ENCODE measurements at regions not wholly inside any gene's neighbourhood (a gene's known extent, or its start where the extent isn't known, plus 50 kb on each side); places are given as distances from the start of the nearest gene placed in this dataset.

DNA sequence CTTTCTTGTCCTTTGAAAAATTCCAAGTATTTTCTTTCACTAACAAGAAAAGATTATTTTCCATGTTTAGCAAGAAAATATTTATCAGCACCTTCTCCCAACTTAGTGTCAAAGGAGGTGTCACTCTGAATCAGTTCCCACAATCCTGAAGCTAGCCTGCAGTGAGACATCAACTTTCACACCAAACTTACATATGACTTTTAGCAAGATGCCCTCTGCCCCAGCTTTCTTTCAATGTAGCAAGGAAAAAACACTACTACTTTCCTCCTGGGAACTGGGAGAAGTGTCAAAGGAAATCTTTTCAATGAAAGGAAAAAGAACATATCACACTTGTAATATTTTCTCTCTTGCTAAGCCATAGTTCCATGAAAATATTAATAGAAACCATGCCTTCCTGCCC lies 50.9 kb upstream of the PALMD start:
- Mint-ChIP-seq H3K4me1 (no peaks in the 10 kb centered on the region; the same call in 1 of the 2 replicates), H3K36me3 (no peaks in the 10 kb centered on the region), H3K27me3 (ENCODE audit: low read depth) (no peaks in the 10 kb centered on the region), H3K9me3 (peaks cover 8% of the 10 kb centered on the region), H3K4me3 (no peak overlapping the region), H3K27ac (no peak overlapping the region)
- ChIA-PET CTCF (no interaction called here), POLR2A (no interaction called here)
- DNase-seq (ENCODE audit: low spot score): no peak
- no peak for ATAC-seq
- TF ChIP-seq, protein P1, sequence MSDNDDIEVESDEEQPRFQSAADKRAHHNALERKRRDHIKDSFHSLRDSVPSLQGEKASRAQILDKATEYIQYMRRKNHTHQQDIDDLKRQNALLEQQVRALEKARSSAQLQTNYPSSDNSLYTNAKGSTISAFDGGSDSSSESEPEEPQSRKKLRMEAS (CRISPR knock-in tag; IDR thresholded peaks at IDR 0.05): no peak
- TF ChIP-seq, protein P2, sequence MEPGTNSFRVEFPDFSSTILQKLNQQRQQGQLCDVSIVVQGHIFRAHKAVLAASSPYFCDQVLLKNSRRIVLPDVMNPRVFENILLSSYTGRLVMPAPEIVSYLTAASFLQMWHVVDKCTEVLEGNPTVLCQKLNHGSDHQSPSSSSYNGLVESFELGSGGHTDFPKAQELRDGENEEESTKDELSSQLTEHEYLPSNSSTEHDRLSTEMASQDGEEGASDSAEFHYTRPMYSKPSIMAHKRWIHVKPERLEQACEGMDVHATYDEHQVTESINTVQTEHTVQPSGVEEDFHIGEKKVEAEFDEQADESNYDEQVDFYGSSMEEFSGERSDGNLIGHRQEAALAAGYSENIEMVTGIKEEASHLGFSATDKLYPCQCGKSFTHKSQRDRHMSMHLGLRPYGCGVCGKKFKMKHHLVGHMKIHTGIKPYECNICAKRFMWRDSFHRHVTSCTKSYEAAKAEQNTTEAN (CRISPR knock-in tag; IDR thresholded peaks at IDR 0.05): no peak
- no peak for TF ChIP-seq CREB1 (CRISPR knock-in tag; IDR thresholded peaks at IDR 0.05)
- TF ChIP-seq, protein P3, sequence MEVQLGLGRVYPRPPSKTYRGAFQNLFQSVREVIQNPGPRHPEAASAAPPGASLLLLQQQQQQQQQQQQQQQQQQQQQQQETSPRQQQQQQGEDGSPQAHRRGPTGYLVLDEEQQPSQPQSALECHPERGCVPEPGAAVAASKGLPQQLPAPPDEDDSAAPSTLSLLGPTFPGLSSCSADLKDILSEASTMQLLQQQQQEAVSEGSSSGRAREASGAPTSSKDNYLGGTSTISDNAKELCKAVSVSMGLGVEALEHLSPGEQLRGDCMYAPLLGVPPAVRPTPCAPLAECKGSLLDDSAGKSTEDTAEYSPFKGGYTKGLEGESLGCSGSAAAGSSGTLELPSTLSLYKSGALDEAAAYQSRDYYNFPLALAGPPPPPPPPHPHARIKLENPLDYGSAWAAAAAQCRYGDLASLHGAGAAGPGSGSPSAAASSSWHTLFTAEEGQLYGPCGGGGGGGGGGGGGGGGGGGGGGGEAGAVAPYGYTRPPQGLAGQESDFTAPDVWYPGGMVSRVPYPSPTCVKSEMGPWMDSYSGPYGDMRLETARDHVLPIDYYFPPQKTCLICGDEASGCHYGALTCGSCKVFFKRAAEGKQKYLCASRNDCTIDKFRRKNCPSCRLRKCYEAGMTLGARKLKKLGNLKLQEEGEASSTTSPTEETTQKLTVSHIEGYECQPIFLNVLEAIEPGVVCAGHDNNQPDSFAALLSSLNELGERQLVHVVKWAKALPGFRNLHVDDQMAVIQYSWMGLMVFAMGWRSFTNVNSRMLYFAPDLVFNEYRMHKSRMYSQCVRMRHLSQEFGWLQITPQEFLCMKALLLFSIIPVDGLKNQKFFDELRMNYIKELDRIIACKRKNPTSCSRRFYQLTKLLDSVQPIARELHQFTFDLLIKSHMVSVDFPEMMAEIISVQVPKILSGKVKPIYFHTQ (CRISPR knock-in tag; IDR thresholded peaks at IDR 0.05): no peak
- TF ChIP-seq MYBL2 (CRISPR knock-in tag; IDR thresholded peaks at IDR 0.05): no peak
- TF ChIP-seq KAT7 (CRISPR knock-in tag; IDR thresholded peaks at IDR 0.05; ENCODE audit: borderline replicate concordance): no peak
- no peak for TF ChIP-seq NR1H2 (CRISPR knock-in tag; IDR thresholded peaks at IDR 0.05)
- no peak for TF ChIP-seq RELA (CRISPR knock-in tag; IDR thresholded peaks at IDR 0.05; ENCODE audit: borderline replicate concordance)
- TF ChIP-seq RORB (CRISPR knock-in tag; IDR thresholded peaks at IDR 0.05): no peak
- no peak for TF ChIP-seq ETV6 (CRISPR knock-in tag; IDR thresholded peaks at IDR 0.05)
- TF ChIP-seq, protein P4, sequence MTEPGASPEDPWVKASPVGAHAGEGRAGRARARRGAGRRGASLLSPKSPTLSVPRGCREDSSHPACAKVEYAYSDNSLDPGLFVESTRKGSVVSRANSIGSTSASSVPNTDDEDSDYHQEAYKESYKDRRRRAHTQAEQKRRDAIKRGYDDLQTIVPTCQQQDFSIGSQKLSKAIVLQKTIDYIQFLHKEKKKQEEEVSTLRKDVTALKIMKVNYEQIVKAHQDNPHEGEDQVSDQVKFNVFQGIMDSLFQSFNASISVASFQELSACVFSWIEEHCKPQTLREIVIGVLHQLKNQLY (CRISPR knock-in tag; IDR thresholded peaks at IDR 0.05): no peak
- TF ChIP-seq ZNF138 (CRISPR knock-in tag; conservative IDR thresholded peaks at IDR 0.05): no peak
- no peak for TF ChIP-seq ZNF121 (CRISPR knock-in tag; IDR thresholded peaks at IDR 0.05)
- no peak for TF ChIP-seq ZNF232 (CRISPR knock-in tag; IDR thresholded peaks at IDR 0.05)
- TF ChIP-seq, protein P5, sequence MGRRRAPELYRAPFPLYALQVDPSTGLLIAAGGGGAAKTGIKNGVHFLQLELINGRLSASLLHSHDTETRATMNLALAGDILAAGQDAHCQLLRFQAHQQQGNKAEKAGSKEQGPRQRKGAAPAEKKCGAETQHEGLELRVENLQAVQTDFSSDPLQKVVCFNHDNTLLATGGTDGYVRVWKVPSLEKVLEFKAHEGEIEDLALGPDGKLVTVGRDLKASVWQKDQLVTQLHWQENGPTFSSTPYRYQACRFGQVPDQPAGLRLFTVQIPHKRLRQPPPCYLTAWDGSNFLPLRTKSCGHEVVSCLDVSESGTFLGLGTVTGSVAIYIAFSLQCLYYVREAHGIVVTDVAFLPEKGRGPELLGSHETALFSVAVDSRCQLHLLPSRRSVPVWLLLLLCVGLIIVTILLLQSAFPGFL (CRISPR knock-in tag; IDR thresholded peaks at IDR 0.05; ENCODE audit: borderline replicate concordance): no peak
- TF ChIP-seq, protein P6, sequence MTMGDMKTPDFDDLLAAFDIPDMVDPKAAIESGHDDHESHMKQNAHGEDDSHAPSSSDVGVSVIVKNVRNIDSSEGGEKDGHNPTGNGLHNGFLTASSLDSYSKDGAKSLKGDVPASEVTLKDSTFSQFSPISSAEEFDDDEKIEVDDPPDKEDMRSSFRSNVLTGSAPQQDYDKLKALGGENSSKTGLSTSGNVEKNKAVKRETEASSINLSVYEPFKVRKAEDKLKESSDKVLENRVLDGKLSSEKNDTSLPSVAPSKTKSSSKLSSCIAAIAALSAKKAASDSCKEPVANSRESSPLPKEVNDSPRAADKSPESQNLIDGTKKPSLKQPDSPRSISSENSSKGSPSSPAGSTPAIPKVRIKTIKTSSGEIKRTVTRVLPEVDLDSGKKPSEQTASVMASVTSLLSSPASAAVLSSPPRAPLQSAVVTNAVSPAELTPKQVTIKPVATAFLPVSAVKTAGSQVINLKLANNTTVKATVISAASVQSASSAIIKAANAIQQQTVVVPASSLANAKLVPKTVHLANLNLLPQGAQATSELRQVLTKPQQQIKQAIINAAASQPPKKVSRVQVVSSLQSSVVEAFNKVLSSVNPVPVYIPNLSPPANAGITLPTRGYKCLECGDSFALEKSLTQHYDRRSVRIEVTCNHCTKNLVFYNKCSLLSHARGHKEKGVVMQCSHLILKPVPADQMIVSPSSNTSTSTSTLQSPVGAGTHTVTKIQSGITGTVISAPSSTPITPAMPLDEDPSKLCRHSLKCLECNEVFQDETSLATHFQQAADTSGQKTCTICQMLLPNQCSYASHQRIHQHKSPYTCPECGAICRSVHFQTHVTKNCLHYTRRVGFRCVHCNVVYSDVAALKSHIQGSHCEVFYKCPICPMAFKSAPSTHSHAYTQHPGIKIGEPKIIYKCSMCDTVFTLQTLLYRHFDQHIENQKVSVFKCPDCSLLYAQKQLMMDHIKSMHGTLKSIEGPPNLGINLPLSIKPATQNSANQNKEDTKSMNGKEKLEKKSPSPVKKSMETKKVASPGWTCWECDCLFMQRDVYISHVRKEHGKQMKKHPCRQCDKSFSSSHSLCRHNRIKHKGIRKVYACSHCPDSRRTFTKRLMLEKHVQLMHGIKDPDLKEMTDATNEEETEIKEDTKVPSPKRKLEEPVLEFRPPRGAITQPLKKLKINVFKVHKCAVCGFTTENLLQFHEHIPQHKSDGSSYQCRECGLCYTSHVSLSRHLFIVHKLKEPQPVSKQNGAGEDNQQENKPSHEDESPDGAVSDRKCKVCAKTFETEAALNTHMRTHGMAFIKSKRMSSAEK (CRISPR knock-in tag; IDR thresholded peaks at IDR 0.05; ENCODE audit: borderline replicate concordance): no peak
- TF ChIP-seq, protein P7, sequence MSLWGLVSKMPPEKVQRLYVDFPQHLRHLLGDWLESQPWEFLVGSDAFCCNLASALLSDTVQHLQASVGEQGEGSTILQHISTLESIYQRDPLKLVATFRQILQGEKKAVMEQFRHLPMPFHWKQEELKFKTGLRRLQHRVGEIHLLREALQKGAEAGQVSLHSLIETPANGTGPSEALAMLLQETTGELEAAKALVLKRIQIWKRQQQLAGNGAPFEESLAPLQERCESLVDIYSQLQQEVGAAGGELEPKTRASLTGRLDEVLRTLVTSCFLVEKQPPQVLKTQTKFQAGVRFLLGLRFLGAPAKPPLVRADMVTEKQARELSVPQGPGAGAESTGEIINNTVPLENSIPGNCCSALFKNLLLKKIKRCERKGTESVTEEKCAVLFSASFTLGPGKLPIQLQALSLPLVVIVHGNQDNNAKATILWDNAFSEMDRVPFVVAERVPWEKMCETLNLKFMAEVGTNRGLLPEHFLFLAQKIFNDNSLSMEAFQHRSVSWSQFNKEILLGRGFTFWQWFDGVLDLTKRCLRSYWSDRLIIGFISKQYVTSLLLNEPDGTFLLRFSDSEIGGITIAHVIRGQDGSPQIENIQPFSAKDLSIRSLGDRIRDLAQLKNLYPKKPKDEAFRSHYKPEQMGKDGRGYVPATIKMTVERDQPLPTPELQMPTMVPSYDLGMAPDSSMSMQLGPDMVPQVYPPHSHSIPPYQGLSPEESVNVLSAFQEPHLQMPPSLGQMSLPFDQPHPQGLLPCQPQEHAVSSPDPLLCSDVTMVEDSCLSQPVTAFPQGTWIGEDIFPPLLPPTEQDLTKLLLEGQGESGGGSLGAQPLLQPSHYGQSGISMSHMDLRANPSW (CRISPR knock-in tag; conservative IDR thresholded peaks at IDR 0.05; ENCODE audit: low read depth): no peak
- TF ChIP-seq, protein P8, sequence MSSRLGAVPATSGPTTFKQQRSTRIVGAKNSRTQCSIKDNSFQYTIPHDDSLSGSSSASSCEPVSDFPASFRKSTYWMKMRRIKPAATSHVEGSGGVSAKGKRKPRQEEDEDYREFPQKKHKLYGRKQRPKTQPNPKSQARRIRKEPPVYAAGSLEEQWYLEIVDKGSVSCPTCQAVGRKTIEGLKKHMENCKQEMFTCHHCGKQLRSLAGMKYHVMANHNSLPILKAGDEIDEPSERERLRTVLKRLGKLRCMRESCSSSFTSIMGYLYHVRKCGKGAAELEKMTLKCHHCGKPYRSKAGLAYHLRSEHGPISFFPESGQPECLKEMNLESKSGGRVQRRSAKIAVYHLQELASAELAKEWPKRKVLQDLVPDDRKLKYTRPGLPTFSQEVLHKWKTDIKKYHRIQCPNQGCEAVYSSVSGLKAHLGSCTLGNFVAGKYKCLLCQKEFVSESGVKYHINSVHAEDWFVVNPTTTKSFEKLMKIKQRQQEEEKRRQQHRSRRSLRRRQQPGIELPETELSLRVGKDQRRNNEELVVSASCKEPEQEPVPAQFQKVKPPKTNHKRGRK (CRISPR knock-in tag; IDR thresholded peaks at IDR 0.05; ENCODE audit: borderline replicate concordance): no peak
- TF ChIP-seq, protein P9, sequence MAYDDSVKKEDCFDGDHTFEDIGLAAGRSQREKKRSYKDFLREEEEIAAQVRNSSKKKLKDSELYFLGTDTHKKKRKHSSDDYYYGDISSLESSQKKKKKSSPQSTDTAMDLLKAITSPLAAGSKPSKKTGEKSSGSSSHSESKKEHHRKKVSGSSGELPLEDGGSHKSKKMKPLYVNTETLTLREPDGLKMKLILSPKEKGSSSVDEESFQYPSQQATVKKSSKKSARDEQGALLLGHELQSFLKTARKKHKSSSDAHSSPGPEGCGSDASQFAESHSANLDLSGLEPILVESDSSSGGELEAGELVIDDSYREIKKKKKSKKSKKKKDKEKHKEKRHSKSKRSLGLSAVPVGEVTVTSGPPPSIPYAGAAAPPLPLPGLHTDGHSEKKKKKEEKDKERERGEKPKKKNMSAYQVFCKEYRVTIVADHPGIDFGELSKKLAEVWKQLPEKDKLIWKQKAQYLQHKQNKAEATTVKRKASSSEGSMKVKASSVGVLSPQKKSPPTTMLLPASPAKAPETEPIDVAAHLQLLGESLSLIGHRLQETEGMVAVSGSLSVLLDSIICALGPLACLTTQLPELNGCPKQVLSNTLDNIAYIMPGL (CRISPR knock-in tag; IDR thresholded peaks at IDR 0.05): no peak

All from WTC11 (cell line).